GM20000 (cell line): ENCODE measurements at regions not wholly inside any gene's neighbourhood (a gene's known extent, or its start where the extent isn't known, plus 50 kb on each side); places are given as distances from the start of the nearest gene placed in this dataset.

ENCODE experiments used
- DNase-seq: peaks from one replicate; pipeline ENCODE4 v3.0.0; 2012; ENCODE audit warnings: low spot score
- TF ChIP-seq, protein P1 (sequence below): IDR thresholded peaks from 2 replicates; pipeline ENCODE4 v1.5.1; 2012; ENCODE audit warnings: mild to moderate bottlenecking, control low read depth; ENCODE audit errors: extremely low read depth, missing control alignments

DNA sequence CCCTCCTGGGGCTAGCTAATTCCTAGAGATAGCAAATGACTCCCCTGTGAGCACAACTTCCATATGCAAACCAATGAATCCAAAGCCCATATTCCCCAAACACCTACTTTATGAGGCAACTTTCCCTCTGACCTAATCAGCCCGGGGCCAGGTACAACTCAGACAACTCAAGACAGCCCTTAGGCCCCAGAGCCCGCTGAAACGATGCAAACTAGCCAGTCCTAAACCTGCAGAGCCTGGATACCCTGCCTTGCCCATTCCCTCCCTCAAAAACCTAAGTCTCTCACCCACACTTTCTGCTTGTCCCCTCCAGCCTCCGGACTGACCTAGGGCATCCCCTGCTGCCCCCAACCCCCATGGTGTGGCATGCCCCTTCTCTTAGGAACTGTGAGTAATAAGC is 142.8 kb downstream of the ACTR3 start:
- TF ChIP-seq, protein P1, sequence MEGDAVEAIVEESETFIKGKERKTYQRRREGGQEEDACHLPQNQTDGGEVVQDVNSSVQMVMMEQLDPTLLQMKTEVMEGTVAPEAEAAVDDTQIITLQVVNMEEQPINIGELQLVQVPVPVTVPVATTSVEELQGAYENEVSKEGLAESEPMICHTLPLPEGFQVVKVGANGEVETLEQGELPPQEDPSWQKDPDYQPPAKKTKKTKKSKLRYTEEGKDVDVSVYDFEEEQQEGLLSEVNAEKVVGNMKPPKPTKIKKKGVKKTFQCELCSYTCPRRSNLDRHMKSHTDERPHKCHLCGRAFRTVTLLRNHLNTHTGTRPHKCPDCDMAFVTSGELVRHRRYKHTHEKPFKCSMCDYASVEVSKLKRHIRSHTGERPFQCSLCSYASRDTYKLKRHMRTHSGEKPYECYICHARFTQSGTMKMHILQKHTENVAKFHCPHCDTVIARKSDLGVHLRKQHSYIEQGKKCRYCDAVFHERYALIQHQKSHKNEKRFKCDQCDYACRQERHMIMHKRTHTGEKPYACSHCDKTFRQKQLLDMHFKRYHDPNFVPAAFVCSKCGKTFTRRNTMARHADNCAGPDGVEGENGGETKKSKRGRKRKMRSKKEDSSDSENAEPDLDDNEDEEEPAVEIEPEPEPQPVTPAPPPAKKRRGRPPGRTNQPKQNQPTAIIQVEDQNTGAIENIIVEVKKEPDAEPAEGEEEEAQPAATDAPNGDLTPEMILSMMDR = no peak

DNA sequence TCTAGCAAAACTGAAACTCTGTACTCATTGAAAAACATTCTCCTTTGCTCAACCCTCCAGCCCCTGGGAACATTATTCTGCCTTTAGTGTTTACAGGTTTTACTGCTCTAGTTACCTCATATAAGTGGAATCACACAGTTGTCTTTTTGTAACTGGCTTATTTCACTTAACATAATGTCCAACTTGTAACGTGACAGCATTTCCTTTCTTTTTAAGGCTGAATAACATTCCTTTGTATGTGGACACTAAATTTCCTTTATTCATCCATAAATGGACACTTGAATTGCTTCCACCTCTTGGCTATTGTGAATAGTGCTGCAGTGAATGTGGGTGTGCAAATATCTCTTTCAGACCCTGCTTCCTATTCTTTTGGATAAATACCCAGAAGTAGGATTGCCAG is 144.9 kb downstream of the ACTR3 start:
- no peak for DNase-seq
- TF ChIP-seq, protein P1 = no peak

More for the DNA sequence above, 142.8 kb downstream of the ACTR3 start:
- DNase-seq = no peak

DNA sequence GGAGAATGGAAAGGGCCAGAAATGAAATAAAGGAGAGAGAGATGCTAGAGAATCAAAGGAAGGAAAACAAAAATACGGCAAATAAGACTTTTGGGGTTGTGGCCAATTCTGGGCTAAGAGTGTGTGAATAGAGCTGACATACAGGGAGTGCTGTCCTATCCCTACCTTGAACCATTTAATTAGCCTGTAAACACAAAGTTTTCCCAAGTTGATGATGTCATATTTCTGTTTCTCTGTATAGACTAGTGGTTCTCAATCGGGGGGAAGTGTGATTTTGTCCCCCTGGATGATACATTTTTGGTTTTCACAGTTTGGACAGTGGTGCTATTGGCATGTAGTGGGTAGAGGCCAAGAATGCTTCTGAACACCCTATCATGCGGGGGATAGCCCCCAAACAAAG is 148.8 kb downstream of the ACTR3 start:
- DNase-seq = no peak
- TF ChIP-seq, protein P1 = no peak

DNA sequence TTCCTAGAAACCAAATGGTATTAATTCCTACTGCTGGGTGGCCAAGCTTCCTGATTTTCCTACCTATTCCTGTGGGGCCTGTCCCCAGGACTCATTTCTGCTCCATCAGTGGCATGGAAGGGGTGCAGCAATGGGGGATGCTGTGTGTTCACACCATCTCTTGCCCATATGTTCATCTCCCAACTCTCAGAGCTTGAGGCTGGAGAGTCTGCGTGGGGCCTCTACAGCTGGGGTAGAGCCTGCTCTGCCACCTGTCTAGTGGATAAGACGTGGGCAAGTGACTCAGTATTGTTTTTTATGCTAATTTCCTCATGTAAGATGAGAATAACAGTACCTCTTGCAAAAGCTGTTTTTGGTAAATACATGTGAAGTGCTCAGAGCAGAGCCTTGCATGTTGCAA is 149.8 kb downstream of the ACTR3 start:
- no peak for DNase-seq
- TF ChIP-seq, protein P1 = no peak

DNA sequence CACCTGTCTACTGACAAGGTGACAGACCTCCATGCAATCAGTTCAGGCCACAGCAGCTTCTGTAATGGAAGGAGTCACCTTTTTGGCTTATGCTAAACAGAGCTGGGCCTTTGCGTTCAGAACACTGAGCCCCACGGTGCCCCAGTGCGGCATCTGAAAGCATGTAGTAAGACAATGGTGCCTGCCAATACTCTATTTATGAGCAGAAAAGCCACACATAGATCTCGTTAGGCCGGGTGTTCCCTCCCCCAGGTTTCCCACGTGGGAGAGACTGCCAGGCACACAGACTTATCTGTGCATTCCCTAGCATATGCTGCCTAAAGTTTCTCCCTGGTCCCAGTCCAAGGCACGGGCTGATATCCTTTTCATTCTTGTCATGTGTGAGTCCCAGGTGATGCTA is 150.9 kb downstream of the ACTR3 start:
- no peak for DNase-seq
- TF ChIP-seq, protein P1 = no peak

DNA sequence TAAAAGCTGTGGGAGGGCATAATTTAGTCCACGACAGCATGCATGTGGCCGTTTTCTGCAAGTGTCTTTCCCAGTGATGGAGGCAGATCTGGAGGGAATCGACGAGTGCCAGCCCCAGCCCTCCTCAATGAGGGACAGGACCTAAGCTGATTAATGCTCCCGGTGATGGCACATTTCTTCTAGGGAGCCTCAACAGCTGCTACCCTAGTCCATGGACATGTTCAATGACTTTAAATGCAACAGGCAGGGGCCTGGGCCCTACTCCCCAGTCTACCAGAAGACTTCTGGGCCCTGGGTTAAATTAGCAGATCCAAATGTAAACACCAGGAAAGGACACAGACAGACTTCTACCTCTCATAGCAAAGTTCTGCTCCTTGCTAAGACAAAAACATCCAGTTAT is 155.1 kb downstream of the ACTR3 start:
- TF ChIP-seq, protein P1 = no peak
- no peak for DNase-seq

DNA sequence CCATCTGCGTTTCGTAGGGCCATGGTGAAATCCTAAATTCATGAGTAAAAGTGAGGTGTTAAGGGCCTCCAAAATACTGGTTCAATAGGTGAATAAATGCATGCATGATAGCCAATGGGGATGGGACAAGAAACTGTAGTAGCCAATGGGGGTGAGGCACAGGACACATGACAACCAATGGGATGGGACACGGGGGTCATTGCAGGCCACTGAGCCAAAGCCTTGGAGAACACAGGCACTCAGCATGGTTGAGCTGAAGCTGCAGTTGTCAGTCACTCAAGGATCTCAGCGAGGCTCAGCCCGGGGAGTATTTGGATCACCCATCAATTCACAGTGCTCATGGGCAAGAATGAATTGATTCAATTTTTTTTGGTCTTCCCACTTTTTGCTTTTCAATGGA is 156.5 kb downstream of the ACTR3 start:
- no peak for DNase-seq
- TF ChIP-seq, protein P1 = no peak
